ENCODE measurements at regions not wholly inside any gene's neighbourhood (a gene's known extent, or its start where the extent isn't known, plus 50 kb on each side); places are given as distances from the start of the nearest gene placed in this dataset.
A peak's percentile ranks its signal among the peaks of the same experiment; 100 is the strongest.

DNA sequence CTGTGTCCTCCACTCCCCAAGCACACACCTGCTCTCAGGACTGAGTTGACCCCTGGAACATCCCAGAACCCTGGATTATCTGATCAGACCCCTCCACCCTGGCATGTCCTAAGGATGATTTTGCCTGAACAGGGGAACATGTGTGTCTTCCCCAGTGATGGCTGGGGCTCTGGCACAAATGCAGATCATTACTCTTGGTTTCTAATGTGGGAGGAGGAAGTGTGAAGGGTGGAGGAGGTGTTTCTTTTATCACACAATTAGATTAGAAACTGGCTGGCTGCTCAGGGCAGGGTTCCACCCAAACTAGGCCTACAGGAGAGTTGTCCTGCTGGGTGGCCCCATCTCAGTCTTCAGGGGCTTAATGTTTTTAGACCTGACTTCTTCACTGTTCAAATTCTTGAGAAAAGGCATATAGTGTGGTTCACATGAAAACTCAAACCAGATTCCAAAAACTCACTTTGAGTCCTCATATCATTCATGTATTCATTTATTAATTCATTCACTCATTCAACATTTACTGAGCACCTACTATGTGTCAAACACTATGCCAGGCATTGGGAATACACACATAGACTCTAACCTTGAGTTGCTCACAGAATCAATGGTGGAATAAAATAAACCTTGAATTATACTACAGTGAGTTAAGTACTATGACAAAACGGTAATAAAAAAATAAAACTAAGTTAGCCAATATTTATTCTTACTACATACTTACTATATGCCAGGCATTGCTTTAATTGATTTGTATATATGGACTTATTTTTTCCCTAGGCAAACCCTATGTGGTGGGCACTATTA, 221.8 kb upstream of the JUN start:
- no peak for DNase-seq (ENCODE audit: low spot score)

DNA sequence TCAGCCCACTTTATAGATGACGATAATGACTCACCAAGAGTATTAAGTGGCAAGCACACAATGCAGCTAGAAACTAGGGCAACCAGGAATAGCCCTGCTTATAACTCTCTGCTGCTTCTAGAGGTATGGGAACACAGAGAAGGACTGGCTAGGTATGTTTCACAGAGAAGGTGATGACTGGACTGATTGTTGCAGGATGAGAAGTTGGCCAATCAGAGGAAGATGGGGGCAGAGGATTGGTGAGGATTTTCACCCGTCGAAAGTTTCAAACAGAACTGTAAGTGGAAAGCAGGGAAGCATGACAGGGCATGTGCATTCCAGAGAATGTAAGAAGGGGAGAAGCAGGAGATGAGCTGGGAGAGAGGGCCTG, 222.4 kb upstream of the JUN start:
- DNase-seq (ENCODE audit: low spot score) = no peak

DNA sequence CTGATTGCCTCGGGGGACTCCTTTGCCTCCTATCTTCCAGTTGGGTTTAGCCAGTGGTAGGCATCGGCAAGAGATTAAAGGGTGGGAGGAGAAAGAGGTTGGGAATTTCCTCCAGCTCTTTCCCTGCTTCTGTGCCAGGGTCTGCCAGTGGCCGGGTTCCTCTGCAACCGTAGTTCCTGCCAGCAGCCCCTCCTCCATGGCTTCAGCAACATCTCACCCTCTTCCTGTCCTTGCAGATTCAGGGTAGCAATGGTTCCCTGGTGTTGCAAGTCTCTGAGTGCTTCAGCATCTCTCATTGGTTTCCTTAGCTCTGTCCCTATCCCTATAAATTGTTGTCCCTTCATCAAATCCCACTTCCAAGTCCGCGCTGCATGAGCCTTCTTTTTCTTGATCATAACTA, 223.1 kb upstream of the JUN start:
- no peak for DNase-seq (ENCODE audit: low spot score)

DNA sequence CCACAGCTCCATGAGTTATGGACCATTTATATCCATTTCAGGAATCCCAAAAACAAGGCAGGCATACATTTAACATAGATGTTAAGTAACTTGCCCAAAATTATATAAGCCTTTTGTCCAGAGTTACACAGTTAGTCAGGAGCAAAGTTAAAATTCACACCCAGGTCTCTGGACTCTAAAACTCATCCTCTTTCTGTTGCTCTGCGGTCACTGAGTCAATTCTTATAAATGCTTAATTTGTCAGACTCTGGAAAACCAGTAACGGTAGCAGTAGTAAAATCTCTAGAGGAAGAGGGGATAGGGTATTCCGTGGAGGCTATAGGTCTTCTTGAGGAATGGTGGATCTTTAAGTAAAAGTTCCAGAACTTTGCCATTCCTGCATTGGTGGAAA, 223.6 kb upstream of the JUN start:
- DNase-seq (ENCODE audit: low spot score) = no peak

DNA sequence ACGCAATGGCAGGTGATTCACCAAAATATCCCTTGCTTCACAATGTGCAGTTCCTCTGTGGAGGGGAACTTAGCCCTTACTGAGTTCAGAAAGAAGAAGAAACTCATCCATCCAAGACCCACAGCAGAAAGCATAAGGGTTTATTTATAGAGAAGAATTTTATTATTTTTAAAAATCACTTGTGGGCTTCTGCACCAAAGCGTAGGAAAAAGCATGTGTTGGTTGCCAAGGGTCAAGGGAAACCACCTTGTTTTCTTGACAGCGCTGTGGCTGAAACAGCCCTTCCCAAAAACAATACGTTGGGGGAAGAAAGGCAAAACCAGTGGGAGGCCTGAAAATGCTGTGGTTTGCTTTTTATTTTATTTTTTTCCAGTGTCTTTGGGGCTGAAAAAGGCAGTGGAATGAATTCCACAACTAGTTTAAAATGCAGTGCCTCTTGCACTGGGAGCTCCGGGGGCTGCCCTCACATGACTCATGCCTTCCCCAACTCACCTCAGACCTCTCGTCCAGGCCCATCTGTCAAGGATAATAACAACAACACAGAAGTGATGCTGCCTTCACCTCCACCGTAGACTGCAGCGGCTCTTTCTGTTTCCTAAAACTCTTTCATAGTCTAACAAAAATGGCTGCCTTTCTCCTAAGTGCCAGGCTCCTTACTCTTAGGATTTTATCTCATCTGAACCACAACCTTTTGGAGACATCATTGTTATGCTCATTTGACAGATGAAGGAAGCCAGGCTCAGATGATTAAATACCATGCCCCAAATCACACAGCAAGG, 224.2 kb upstream of the JUN start:
- DNase-seq (ENCODE audit: low spot score) = peak; percentile 19

DNA sequence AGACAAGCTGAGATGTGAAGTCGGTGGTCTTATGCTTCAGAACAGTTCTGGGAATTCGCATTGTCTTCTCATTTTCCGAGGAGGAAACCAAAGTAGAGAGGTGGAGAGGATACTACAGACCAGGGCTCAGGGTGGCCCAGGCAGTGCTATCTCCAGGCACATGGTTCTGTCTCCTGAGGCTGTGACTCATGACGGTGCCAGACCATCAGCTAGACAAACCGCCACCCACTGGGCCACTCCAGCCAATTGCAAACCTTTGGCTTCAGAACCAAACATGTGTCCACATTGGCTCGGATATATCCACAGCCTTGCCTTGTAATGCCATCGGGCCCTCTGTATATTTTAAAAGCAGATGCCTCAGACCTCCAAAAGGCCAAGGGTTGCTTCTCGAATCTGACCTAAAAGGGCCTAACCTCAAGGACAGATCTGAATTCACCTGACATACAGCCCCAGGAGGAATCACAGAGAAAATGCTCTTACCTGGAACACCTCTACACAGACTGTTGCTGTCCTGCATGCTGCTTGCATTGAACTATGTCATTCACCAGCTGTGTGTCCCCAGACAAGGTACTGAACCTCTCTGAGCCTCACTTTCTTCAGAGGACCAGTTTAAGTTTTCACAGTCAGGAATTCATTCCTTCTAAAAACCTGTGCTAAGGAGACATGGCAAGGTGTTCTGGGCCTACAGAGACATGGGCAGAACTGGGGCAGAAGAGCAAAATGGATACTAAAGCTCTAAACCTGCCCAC, 224.9 kb upstream of the JUN start:
- DNase-seq (ENCODE audit: low spot score) = no peak

DNA sequence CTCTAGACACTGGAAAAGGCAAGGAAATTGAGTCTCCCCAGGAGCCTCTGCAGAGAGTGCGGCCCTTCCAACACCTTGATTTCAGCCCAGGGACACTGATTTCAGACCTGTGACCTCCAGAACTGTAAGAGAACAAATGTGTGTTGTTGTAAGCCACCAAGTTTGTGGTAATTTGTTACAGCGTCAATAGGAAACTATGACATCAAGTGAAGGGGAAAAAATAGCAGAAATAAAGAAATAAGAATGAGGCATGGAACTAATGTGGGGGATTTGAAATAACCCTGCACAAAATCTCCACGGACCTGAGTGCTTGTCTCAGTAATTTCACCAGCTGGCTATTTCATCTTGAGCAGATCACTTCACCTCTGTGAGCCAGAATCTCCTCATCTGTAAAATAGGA, 227.8 kb upstream of the JUN start:
- no peak for DNase-seq (ENCODE audit: low spot score)

DNA sequence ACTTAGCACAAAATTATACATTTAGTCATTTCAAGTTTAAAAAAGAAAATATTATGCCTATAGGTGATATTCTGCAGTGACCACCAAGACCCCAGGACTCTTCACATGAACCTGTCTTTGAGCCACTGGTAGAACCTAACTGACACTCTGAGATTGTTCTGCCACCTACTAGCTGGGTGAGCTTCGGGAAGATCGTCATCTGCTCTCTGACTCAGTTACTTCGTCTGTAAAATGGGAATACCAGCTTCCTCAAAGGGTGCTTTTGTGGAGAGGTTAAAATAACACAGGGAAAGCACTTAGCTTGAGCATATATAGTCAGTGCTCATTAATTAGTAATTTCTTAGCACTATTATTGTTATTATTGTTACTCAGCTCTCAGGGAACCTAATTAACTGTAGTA, 228.5 kb upstream of the JUN start:
- DNase-seq (ENCODE audit: low spot score) = no peak

DNA sequence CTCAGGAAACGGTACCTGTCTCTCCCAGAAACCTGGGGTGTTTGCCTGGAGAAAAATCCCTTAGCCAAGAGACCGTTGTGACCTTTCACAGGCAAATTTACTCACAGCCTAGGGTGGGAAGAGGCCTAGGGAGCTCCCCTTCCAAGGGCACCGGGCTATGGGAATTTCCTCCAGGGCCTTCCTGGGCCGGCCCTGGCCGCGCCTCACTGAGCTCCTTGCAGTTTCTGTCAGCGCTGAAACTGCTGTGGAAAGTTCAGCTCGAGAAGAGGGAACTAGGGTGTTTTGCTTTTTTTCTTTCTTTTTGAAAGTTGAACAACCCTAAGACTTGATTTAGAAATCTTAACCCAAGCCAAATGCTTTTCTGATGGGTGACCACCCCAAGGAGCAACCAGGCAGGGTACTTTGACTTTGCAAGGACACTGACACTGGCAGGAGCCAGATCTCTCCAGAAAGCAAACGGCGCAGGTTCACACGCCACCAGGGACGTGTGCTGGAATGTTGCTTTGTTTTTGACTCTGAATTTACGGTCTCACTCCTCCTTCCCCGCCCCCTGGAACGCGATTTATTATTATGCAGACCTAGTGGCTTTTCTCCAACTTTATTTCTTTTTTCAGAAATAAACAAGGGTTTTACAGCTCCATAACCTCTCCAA, 229.6 kb upstream of the JUN start:
- no peak for DNase-seq (ENCODE audit: low spot score)

DNA sequence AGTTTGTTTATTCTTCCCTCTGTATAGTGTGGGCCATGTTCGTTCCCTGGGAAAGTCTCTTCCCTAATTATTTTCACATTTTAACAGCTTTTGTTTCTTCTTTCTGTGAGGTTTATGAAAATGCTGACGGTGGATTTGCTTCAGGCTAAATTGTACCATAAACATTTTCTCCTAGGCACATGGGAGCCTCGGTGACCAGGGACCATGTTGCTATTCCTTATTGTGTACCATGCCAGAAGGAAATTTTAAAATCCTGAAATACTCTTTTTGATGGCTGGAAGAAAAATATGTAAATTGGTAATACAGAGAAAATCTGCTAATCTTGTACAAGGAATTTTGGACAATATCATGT, 230.1 kb upstream of the JUN start:
- DNase-seq (ENCODE audit: low spot score) = no peak

DNA sequence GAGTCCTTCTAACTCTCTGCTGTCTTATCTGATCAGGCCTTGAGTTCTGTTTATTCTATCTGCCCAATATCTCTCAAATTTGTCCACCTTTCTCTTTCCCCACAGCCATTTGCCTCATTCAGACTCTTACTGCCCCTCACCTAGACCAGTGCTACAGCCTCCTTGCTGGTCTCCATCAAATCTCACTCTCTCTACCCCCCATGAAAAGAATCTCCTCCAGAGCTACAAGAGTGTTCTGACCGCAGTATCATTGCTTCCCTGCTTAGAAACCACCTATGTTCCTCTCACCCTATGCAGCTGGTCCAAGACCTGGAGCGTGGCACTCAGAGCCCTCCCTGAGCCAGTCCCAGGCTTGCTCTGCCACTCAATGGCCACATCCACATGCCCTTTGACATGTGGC, 231.0 kb upstream of the JUN start:
- DNase-seq (ENCODE audit: low spot score) = no peak

DNA sequence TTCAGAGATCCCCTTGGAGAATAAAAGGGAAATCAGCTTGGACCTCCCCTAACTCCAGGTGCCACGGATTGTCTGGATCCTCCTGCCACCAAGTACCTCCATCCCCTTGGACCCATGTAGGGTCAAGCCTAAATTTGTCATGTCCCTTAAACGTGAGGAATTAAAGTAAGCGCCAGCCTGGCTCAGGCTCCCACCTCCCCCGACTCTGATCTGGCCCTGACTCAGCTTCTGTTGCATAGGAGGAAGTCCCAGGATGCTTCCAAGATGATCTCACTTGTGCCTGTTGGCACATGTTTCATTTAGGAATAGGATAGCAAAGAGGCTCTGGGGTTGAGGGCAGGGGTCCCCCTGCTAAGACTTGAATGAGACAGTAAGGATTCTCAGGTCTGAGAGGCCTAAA, 231.9 kb upstream of the JUN start:
- DNase-seq (ENCODE audit: low spot score) = no peak

DNA sequence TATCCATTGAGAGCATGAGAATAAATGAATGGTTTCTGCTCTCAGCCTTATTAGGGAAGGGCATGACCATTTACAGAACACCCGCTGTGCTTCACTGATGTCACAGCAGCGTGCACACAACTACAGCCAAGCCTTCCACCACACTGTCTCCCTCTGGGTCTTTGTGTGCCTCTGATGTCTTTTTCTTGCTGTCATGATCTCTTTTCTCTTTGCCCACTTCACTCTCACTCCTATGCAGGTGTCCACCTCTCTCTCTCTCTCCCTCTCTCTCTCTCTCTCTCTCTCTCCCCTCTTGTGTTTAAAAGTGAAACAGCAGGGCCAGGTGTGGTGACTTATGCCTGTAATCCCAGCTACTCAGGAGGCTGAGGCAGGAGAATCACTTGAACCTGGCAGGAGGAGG, 232.5 kb upstream of the JUN start:
- DNase-seq (ENCODE audit: low spot score) = no peak

DNA sequence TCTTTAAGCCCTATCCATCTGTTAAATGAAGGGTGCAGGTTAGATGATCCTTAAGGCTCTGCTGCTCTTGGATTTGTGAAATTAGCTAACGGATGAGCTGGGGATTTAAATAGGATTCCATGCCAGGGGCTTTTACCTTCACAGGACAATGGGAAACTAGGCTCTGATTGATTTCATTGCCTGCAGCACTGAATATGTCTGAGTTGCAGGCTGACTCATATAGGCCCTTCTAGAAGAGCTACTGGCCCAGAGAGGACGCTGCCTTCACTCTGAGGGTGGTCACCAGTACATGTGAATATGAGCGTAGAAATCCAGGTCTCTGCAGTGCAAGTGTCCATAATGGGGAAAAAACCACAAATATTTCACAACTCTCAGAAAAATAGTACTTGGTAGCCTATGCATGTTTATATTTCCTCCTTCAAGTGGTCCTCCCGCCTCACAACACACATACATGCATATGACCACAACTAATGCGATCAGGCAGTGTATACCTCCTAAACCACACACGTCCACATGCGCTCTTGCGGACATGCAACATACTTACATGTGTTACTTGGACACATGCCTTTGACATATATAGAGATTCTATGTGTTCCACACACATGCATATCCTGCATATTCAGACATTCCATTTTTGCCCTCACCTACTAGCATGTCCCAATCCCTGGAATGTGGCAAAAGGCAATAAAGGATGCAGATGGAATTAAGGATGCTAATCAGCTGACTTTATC, 233.8 kb upstream of the JUN start:
- no peak for DNase-seq (ENCODE audit: low spot score)

DNA sequence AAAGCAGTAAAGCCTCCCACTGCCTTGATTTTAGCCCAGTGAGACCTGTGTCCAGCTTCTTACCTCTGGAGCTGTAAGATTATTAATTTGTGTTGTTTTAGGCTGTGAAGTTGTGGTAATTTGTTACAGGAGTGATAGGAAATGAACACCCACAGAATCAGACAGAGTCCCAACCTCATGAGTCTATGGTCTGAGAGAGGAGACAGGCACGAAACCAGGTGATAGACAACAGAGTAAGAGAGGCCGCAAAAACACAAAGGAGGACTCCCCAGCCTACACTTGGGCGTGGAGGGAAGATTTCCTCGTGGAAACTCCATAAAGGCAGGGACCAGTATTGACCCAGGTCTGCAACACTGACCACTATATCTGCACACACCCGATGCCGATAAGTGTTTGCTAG, 234.6 kb upstream of the JUN start:
- DNase-seq (ENCODE audit: low spot score) = no peak

DNA sequence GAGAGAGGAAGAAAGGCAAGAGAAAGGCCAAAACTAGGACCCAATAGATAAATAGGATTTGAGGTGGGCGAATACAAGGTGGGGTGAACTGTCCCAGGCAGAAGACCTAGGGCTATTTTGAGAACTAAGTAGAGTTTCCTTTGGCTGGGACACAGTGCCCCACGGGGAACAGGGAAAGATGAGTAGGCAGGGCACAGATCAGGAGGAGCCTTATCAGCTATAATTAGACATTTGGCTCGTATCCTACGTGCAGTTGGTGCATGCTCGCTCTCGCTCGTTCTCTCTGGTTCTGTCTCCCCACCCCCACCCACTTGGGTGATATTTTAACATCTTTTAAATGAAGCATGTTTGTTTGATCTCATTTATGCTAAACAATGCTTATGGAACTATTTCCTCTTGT, 235.0 kb upstream of the JUN start:
- DNase-seq (ENCODE audit: low spot score) = no peak

DNA sequence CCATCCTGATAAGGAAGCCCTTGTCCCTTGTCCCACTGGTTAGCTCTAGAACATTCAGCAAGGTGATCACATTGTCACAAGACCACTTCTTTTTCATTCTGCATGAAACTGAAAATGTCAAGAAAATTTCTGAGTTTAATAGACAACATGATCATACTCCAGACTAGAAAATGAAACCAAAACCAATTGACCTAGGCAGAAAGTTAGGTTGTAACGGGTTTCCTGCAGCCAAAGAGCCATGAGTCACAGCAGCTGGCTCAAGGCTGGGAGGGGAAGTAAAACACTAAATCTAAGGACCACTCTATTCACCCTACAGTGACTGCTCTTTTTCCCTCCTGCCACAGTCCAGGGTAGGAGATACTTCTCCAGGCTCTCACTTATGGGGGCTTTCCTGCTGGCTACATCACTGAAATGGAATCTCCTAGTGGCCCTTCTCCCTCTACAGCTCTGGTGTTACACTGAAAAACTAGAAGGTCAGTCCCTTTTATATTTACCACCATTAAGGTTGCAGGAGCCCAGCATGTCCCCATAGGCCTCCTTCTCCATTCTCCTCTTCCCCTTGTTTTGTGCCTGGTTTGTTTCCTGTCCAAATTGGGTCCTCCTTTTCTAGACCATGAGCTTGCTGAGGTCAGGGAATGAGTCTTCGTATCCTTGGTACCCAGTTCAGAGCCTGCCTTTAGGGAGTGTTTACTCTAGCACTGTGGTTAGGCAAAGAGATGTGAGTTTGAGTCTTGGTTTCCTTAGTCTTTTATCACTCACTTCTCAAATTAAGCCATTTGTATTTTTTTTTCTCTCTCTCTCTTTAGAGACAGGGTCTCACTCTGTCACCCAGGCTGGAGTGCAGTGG, 236.5 kb upstream of the JUN start:
- peak; percentile 77 for DNase-seq (ENCODE audit: low spot score)

DNA sequence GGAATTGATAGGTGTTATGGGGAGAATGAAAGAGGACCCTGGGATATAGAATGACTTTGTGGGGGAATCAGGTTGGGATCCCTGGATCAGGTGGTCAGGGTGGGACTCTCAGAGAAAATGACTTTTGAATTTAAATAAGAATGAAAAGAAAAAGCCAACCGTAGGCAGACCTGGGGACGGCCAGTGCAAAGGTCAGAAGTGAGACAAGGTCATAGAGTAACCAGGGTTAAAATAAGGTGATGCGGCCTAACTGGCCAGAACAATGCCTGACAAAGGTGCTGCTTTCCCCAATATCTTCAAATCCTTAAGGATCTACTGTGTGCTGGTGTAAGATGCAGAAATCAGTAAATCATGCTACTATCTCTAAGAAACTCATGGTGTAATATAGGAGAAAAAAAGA, 238.4 kb upstream of the JUN start:
- no peak for DNase-seq (ENCODE audit: low spot score)

DNA sequence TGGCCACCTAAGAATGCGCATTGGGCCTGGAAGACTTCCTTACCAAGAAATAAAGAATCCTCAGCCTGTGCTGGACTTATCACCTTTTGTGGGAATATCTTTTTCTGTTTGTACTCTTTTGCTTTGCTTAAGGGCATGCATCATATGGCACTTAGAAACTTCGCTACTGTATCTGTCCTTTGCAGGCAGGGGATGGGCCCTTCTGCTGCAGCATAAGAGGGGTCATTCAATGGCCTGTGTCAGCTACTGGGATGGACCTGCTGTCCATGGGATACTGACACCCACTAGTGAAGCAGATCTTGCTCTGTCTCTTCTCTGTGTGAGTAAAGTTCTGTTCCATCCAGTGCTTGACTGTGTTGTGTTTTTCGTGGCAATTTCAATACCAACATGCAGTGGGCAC, 239.0 kb upstream of the JUN start:
- no peak for DNase-seq (ENCODE audit: low spot score)

DNA sequence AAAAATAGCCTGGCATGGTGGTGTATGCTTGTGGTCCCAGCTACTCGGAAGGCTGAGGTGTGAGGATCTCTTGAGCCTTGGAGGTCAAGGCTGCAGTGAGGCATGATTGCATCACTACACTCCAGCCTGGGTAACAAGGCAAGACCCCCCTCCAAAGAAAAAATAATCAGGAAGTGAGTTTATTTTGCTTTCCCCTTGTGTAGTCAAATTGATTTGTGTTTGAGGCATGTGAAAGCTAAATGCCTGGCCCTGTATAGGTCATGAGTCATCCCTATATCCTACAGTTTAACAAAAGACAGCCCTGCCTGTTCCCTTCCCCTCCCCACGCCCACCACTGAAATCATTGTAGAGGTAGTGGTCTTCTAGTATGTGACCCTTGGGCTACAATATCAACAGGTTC, 241.4 kb upstream of the JUN start:
- DNase-seq (ENCODE audit: low spot score) = peak; percentile 19

DNA sequence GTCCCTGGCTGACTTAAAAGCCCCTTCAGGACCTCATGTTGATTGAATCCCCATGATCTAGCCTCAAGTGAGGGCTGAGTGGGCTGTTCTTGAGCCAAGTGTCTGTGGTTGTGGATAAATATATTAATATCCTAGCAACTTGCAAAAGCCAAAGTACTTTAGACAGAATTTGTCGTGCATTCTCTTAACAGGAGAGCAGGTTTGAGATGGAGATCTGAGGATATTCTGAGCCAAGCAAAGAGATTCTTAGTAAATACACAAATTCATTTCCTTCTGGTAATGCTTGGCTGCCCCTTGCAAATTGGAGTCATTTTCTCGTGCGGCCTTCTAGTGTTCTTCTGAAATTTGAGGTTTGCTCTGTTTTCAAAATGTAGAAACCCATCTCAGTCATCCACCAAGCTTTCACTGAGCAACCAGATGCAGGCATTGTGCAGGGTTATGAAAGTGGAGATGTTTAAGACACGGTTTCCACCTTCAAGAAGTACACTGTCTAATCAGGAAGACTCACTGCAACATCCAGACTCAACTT, 242.1 kb upstream of the JUN start:
- DNase-seq (ENCODE audit: low spot score) = peak; percentile 27
